HCT116 (cell line): ENCODE measurements at regions not wholly inside any gene's neighbourhood (a gene's known extent, or its start where the extent isn't known, plus 50 kb on each side); places are given as distances from the start of the nearest gene placed in this dataset.

Experiments
- ATAC-seq: fragments of 200-7000 bp; cut with Tn5 transposase; 2 replicates; pipeline ENCODE4 v1.9.1; 2020; ENCODE audit warnings: mild to moderate bottlenecking, moderate library complexity
- BruUV-seq: library from RNA; stranded (reverse); fragments of 400-500 nt; replicated peaks from 2 replicates; lab custom pipeline; 2021; lab: Mats Ljungman, UMichigan
- CTCF ChIA-PET: fragments of 300-600 bp; sonication (Branson Sonifier 250); formaldehyde crosslinking; loops from one replicate; lab custom pipeline; 2021; ENCODE audit warnings: antibody characterized with exemption; lab: Charles Lee
- POLR2A ChIA-PET: fragments of 300-600, 350-600 bp; sonication (Branson Sonifier 250); formaldehyde crosslinking; loops from one replicate; lab custom pipeline; 2021; ENCODE audit warnings: antibody characterized with exemption; lab: Charles Lee
- RAD21 ChIA-PET, 2 experiments: fragments of 300-600 bp; sonication (Branson Sonifier 250); formaldehyde crosslinking; loops; one replicate each; lab custom pipeline; 2023; ENCODE audit warnings: low total read pairs in 2 of 2; ENCODE audit not compliant: uncharacterized antibody in 2 of 2, unreplicated experiment in 2 of 2, low non-redundant PET in 1 of 2; lab: Charles Lee
- DNase-seq: peaks from one replicate; pipeline ENCODE4 v3.0.0-alpha.2; 2010; ENCODE audit warnings: low read depth, low spot score
- H2AFZ ChIP-seq: fragments of 200-600 bp; shearing (Covaris generic), sonication (generic); 2 replicates; pipeline ENCODE4 v1.6.1; 2017; ENCODE audit warnings: low read depth, mixed run types, mixed read lengths, antibody characterized with exemption, low read length; ENCODE audit not compliant: poor library complexity, severe bottlenecking
- H3K27ac ChIP-seq: 2 replicates; pipeline ENCODE4 v1.5.1; 2012; ENCODE audit warnings: low read depth, low read length
- H3K27me3 ChIP-seq: fragments of 200-600 bp; sonication (generic); 2 replicates; pipeline ENCODE4 v1.6.1; 2016; ENCODE audit warnings: mixed run types, low read length, mixed read lengths; ENCODE audit not compliant: insufficient read depth
- H3K36me3 ChIP-seq, 2 experiments: fragments of 200-500 bp in 1 of 2; fragments of 200-600 bp in 1 of 2; sonication (Bioruptor generic) in 1 of 2; sonication (generic) in 1 of 2; 2 replicates each; pipeline versions ENCODE4 v1.5.1 to v1.6.1; 2014 to 2016; ENCODE audit warnings: low read length in 2 of 2, inconsistent platforms in 1 of 2, mixed read lengths in 1 of 2, mixed run types in 1 of 2; ENCODE audit not compliant: insufficient read depth in 2 of 2, control insufficient read depth in 1 of 2
- H3K4me1 ChIP-seq, 2 experiments: fragments of 200-600 bp in 1 of 2; sonication (generic) in 1 of 2; 2 replicates each; pipeline versions ENCODE4 v1.5.1 to v1.6.1; 2012 to 2017; ENCODE audit warnings: low read length in 2 of 2, inconsistent platforms in 1 of 2, mild to moderate bottlenecking in 1 of 2, mixed read lengths in 1 of 2, mixed run types in 1 of 2, moderate library complexity in 1 of 2; ENCODE audit not compliant: insufficient read depth in 2 of 2, control insufficient read depth in 1 of 2
- H3K4me2 ChIP-seq: fragments of 200-600 bp; sonication (generic); 2 replicates; pipeline ENCODE4 v1.6.1; 2017; ENCODE audit warnings: mixed run types, low read length, mixed read lengths
- H3K4me3 ChIP-seq, 2 experiments: fragments of 200-600 bp in 1 of 2; sonication (generic) in 1 of 2; replicated peaks in 1 of 2; 2 replicates each; pipeline ENCODE4 v1.5.1; 2011 to 2016; ENCODE audit warnings: low read length in 2 of 2, control low read depth in 1 of 2, low read depth in 1 of 2, mild to moderate bottlenecking in 1 of 2, mixed read lengths in 1 of 2, mixed run types in 1 of 2
- H3K79me2 ChIP-seq: fragments of 200-600 bp; sonication (generic); 2 replicates; pipeline ENCODE4 v1.6.1; 2017; ENCODE audit warnings: mild to moderate bottlenecking, mixed run types, low read length, moderate library complexity, mixed read lengths; ENCODE audit not compliant: insufficient read depth
- H3K9ac ChIP-seq: fragments of 200-600 bp; sonication (generic); 2 replicates; pipeline ENCODE4 v1.6.1; 2016; ENCODE audit warnings: low read length, mixed read lengths
- H3K9me2 ChIP-seq: fragments of 200-600 bp; sonication (generic), shearing (Covaris generic); 2 replicates; pipeline ENCODE4 v1.6.1; 2017; ENCODE audit warnings: mixed run types, mild to moderate bottlenecking, moderate library complexity; ENCODE audit not compliant: insufficient read depth
- H3K9me3 ChIP-seq, 2 experiments: fragments of 200-500 bp in 1 of 2; fragments of 200-600 bp in 1 of 2; sonication (Bioruptor generic) in 1 of 2; sonication (generic) in 1 of 2; 2 replicates each; pipeline ENCODE4 v1.6.1; 2014 to 2017; ENCODE audit warnings: low read length in 2 of 2, mixed read lengths in 2 of 2, inconsistent platforms in 1 of 2, low read depth in 1 of 2, mild to moderate bottlenecking in 1 of 2, mixed run types in 1 of 2, moderate library complexity in 1 of 2; ENCODE audit not compliant: control insufficient read depth in 1 of 2, insufficient read depth in 1 of 2
- H4K20me1 ChIP-seq: fragments of 200-600 bp; sonication (generic), shearing (Covaris generic); 2 replicates; pipeline ENCODE4 v1.6.1; 2017; ENCODE audit warnings: mixed run types, mild to moderate bottlenecking, moderate library complexity; ENCODE audit not compliant: insufficient read depth
- CEBPB ChIP-seq: IDR thresholded peaks from 2 replicates; pipeline ENCODE4 v1.6.1; 2012; ENCODE audit warnings: low read depth
- EGR1 ChIP-seq: IDR thresholded peaks from 2 replicates; pipeline ENCODE4 v1.6.1; 2012; ENCODE audit warnings: low read depth
- ELF1 ChIP-seq: IDR thresholded peaks from 2 replicates; pipeline ENCODE4 v1.6.1; 2012; ENCODE audit warnings: low read depth, borderline replicate concordance
- EZH2 ChIP-seq: fragments of 200-600 bp; sonication (generic); IDR thresholded peaks from 2 replicates; pipeline ENCODE4 v1.6.1; 2017; ENCODE audit warnings: antibody characterized with exemption, mixed run types
- JUND ChIP-seq: IDR thresholded peaks from 2 replicates; pipeline ENCODE4 v1.6.1; 2012
- POLR2A ChIP-seq: IDR thresholded peaks from 2 replicates; pipeline ENCODE4 v1.7.0; 2011; ENCODE audit warnings: borderline replicate concordance; ENCODE audit not compliant: insufficient read depth, insufficient read length; ENCODE audit errors: extremely low read depth
- RAD21 ChIP-seq: IDR thresholded peaks from 2 replicates; pipeline ENCODE4 v1.6.1; 2012; ENCODE audit warnings: low read depth, mild to moderate bottlenecking
- SRF ChIP-seq: IDR thresholded peaks from 2 replicates; pipeline ENCODE4 v1.6.1; 2012; ENCODE audit warnings: low read depth
- TCF7L2 ChIP-seq: IDR thresholded peaks from 2 replicates; pipeline ENCODE4 v1.7.0; 2011; ENCODE audit warnings: borderline replicate concordance, inconsistent platforms; ENCODE audit not compliant: insufficient read depth, insufficient read length; ENCODE audit errors: extremely low read depth
- ZFX ChIP-seq: fragments of 450-650 bp; IDR thresholded peaks from 2 replicates; pipeline ENCODE4 v1.6.1; 2017
- intact Hi-C: fragments of 100-400 bp; cut with micrococcal nuclease; formaldehyde crosslinking; loops from 2 replicates; pipeline ENCODE4 v1.10.0; 2022
- TF ChIP-seq, protein P1 (sequence below): IDR thresholded peaks from 2 replicates; pipeline ENCODE4 v1.6.1; 2011; ENCODE audit warnings: mild to moderate bottlenecking, low read length, moderate library complexity; ENCODE audit not compliant: insufficient replicate concordance; ENCODE audit errors: extremely low read depth
- TF ChIP-seq, protein P2 (sequence below): IDR thresholded peaks from 2 replicates; pipeline ENCODE4 v1.6.1; 2012; ENCODE audit warnings: low read depth
- TF ChIP-seq, protein P3 (sequence below), 3 experiments: fragments of 200-600 bp in 1 of 3; sonication (generic) in 1 of 3; IDR thresholded peaks in 2 of 3; conservative IDR thresholded peaks in 1 of 3; 2 replicates each; pipeline ENCODE4 v1.5.1; 2012 to 2017; ENCODE audit warnings: low read depth in 2 of 3, low read length in 2 of 3, antibody characterized with exemption in 1 of 3, borderline replicate concordance in 1 of 3, control low read depth in 1 of 3, mild to moderate bottlenecking in 1 of 3, mixed read lengths in 1 of 3, mixed run types in 1 of 3, moderate library complexity in 1 of 3; ENCODE audit not compliant: insufficient read depth in 1 of 3

DNA sequence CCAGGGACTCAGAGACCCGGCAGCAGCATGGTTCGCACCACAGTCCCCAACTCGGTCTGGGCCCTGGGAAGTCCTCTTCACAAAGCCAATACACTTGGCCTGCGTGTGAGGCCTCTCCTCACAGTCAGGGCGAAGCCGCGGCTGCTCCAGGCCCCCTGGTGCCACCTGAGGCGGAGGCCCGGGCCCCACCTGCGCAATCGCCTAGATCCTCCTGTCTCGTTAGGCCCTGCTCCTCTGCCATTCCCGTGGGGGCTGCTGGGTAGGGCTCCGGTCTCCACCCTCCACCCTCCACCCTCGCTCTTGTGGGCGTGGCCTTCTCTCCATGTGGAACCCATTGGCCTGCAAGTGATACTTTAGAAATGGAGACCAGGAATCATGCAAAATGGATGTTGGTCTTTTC, 553.3 kb downstream of the INHBA start:
- intact Hi-C loops, result no loop called here
- peaks cover 0 to 7% of the 10 kb centered on the region in 2 experiments; a peak in 1 of 4 replicates for H3K4me1 ChIP-seq
- TF ChIP-seq POLR2A (no peak), SRF (no peak)
- H3K9ac ChIP-seq, result no peak overlapping the region
- H3K9me2 ChIP-seq, result no peaks in the 10 kb centered on the region
- H3K36me3 ChIP-seq, result no peaks in the 10 kb centered on the region
- no peak overlapping the region for H2AFZ ChIP-seq
- no peak for ATAC-seq
- no peak overlapping the region for H3K27ac ChIP-seq
- H3K79me2 ChIP-seq, result no peaks in the 10 kb centered on the region
- no peak for DNase-seq
- POLR2A ChIA-PET, result no interaction called here
- H3K4me2 ChIP-seq, result no peak overlapping the region
- no peaks in the 10 kb centered on the region for H4K20me1 ChIP-seq
- RAD21 ChIA-PET, result no interaction called here
- CTCF ChIA-PET, result no interaction called here
- H3K4me3 ChIP-seq, result no peak overlapping the region
- H3K27me3 ChIP-seq, result no peaks in the 10 kb centered on the region
- BruUV-seq, result no TSS peak
- H3K9me3 ChIP-seq, result no peaks in the 10 kb centered on the region

DNA sequence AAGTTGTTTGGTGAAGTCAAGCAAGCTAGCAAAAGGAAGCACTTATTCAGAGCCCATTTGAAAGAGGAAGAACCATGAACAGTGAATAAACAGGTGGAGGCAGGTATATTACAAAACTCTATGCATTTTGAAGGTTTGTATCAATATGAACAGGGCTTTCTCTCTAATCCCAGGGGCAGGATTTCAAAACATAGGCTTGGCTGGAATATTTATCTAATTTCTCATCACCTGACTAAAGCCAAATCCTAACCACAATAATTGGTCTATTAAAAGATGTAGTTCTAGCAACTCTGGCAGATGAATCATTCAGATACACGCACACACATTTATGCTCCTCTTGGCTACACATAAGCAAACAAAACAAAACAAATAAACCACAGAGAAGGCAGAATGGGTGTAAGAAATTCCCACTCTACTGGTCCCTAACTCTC, 554.4 kb downstream of the INHBA start:
- Histone ChIP-seq H3K9me3 (no peaks in the 10 kb centered on the region), H4K20me1 (no peaks in the 10 kb centered on the region), H3K9me2 (no peaks in the 10 kb centered on the region), H3K4me1 (peaks cover 0 to 7% of the 10 kb centered on the region in 2 experiments; a peak in 1 of 4 replicates), H3K27ac (no peak overlapping the region), H2AFZ (no peak overlapping the region), H3K27me3 (no peaks in the 10 kb centered on the region), H3K4me3 (no peak overlapping the region), H3K9ac (no peak overlapping the region), H3K79me2 (no peaks in the 10 kb centered on the region), H3K4me2 (no peak overlapping the region), H3K36me3 (no peaks in the 10 kb centered on the region)
- DNase-seq (peak; percentile 8), ATAC-seq (no peak)
- BruUV-seq, result no TSS peak
- RAD21 ChIA-PET, result no interaction called here
- CTCF ChIA-PET, result no interaction called here
- POLR2A ChIA-PET, result no interaction called here
- intact Hi-C loops, result no loop called here
- TF ChIP-seq, protein P1, sequence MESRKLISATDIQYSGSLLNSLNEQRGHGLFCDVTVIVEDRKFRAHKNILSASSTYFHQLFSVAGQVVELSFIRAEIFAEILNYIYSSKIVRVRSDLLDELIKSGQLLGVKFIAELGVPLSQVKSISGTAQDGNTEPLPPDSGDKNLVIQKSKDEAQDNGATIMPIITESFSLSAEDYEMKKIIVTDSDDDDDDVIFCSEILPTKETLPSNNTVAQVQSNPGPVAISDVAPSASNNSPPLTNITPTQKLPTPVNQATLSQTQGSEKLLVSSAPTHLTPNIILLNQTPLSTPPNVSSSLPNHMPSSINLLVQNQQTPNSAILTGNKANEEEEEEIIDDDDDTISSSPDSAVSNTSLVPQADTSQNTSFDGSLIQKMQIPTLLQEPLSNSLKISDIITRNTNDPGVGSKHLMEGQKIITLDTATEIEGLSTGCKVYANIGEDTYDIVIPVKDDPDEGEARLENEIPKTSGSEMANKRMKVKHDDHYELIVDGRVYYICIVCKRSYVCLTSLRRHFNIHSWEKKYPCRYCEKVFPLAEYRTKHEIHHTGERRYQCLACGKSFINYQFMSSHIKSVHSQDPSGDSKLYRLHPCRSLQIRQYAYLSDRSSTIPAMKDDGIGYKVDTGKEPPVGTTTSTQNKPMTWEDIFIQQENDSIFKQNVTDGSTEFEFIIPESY, result no peak
- TF ChIP-seq, protein P2, sequence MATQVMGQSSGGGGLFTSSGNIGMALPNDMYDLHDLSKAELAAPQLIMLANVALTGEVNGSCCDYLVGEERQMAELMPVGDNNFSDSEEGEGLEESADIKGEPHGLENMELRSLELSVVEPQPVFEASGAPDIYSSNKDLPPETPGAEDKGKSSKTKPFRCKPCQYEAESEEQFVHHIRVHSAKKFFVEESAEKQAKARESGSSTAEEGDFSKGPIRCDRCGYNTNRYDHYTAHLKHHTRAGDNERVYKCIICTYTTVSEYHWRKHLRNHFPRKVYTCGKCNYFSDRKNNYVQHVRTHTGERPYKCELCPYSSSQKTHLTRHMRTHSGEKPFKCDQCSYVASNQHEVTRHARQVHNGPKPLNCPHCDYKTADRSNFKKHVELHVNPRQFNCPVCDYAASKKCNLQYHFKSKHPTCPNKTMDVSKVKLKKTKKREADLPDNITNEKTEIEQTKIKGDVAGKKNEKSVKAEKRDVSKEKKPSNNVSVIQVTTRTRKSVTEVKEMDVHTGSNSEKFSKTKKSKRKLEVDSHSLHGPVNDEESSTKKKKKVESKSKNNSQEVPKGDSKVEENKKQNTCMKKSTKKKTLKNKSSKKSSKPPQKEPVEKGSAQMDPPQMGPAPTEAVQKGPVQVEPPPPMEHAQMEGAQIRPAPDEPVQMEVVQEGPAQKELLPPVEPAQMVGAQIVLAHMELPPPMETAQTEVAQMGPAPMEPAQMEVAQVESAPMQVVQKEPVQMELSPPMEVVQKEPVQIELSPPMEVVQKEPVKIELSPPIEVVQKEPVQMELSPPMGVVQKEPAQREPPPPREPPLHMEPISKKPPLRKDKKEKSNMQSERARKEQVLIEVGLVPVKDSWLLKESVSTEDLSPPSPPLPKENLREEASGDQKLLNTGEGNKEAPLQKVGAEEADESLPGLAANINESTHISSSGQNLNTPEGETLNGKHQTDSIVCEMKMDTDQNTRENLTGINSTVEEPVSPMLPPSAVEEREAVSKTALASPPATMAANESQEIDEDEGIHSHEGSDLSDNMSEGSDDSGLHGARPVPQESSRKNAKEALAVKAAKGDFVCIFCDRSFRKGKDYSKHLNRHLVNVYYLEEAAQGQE, result no peak
- TF ChIP-seq RAD21 (no peak), TCF7L2 (no peak), POLR2A (no peak), SRF (no peak), ZFX (no peak), JUND (no peak), ELF1 (no peak), CEBPB (no peak), EZH2 (no peak), EGR1 (no peak)
- TF ChIP-seq, protein P3, sequence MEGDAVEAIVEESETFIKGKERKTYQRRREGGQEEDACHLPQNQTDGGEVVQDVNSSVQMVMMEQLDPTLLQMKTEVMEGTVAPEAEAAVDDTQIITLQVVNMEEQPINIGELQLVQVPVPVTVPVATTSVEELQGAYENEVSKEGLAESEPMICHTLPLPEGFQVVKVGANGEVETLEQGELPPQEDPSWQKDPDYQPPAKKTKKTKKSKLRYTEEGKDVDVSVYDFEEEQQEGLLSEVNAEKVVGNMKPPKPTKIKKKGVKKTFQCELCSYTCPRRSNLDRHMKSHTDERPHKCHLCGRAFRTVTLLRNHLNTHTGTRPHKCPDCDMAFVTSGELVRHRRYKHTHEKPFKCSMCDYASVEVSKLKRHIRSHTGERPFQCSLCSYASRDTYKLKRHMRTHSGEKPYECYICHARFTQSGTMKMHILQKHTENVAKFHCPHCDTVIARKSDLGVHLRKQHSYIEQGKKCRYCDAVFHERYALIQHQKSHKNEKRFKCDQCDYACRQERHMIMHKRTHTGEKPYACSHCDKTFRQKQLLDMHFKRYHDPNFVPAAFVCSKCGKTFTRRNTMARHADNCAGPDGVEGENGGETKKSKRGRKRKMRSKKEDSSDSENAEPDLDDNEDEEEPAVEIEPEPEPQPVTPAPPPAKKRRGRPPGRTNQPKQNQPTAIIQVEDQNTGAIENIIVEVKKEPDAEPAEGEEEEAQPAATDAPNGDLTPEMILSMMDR (IDR thresholded peaks at IDR 0.05 in 2 of 3, conservative IDR thresholded peaks at IDR 0.05 in 1 of 3; ENCODE audit: borderline replicate concordance in 1 of 3, insufficient read depth in 1 of 3, low read depth in 2 of 3, low read length in 2 of 3), result no peak
